Common myeloid progenitor, CD34-positive (primary cell): ENCODE measurements at regions not wholly inside any gene's neighbourhood (a gene's known extent, or its start where the extent isn't known, plus 50 kb on each side); places are given as distances from the start of the nearest gene placed in this dataset.

Source experiments
- CTCF ChIA-PET: fragments of 350-600 bp; sonication (Branson Sonifier 250); formaldehyde crosslinking; loops from one replicate; lab custom pipeline; 2021; ENCODE audit warnings: antibody characterized with exemption; lab: Charles Lee
- POLR2A ChIA-PET: fragments of 350-600 bp; sonication (Branson Sonifier 250); formaldehyde crosslinking; loops from one replicate; lab custom pipeline; 2021; ENCODE audit warnings: antibody characterized with exemption; lab: Charles Lee
- DNase-seq, 3 donors: peaks; one replicate each; pipeline versions ENCODE4 v3.0.0 to v3.0.0-alpha.2; 2013
- H3K27ac ChIP-seq, 2 experiments: 1 replicate in 1 of 2; 2 replicates in 1 of 2; pipeline ENCODE4 v1.7.0; 2013; ENCODE audit warnings: inconsistent platforms in 2 of 2, low read length in 2 of 2, mild to moderate bottlenecking in 2 of 2, low read depth in 1 of 2, moderate library complexity in 1 of 2; ENCODE audit not compliant: severe bottlenecking in 2 of 2, insufficient read depth in 1 of 2, poor library complexity in 1 of 2
- H3K27me3 ChIP-seq, 5 experiments: replicated peaks in 2 of 5; 1 replicate in 3 of 5; 2 replicates in 2 of 5; pipeline versions ENCODE4 v1.6.1 to v1.7.0; 2013; ENCODE audit warnings: low read length in 4 of 5, mild to moderate bottlenecking in 2 of 5, moderate library complexity in 2 of 5, inconsistent platforms in 1 of 5; ENCODE audit not compliant: insufficient read depth in 5 of 5, control insufficient read depth in 4 of 5
- H3K36me3 ChIP-seq, 4 experiments: 1 replicate in 2 of 4; 2 replicates in 2 of 4; pipeline versions ENCODE4 v1.6.1 to v1.7.0; 2013; ENCODE audit warnings: low read length in 3 of 4, control low read depth in 1 of 4, mild to moderate bottlenecking in 1 of 4; ENCODE audit not compliant: control insufficient read depth in 4 of 4, insufficient read depth in 4 of 4
- H3K4me1 ChIP-seq, 4 experiments: 1 replicate in 3 of 4; 2 replicates in 1 of 4; pipeline versions ENCODE4 v1.6.1 to v1.7.1; 2013; ENCODE audit warnings: low read length in 3 of 4, mild to moderate bottlenecking in 3 of 4, control low read depth in 1 of 4, inconsistent platforms in 1 of 4, moderate library complexity in 1 of 4; ENCODE audit not compliant: control insufficient read depth in 4 of 4, insufficient read depth in 4 of 4; ENCODE audit errors: control extremely low read depth in 1 of 4
- H3K4me3 ChIP-seq, 7 experiments: 1 replicate in 4 of 7; 2 replicates in 3 of 7; pipeline versions ENCODE4 v1.5.1 to v1.7.0; 2013; ENCODE audit warnings: mild to moderate bottlenecking in 7 of 7, low read length in 6 of 7, moderate library complexity in 6 of 7, inconsistent platforms in 2 of 7, low read depth in 2 of 7, control low read depth in 1 of 7; ENCODE audit not compliant: insufficient read depth in 4 of 7, control insufficient read depth in 1 of 7; ENCODE audit errors: extremely low read depth in 1 of 7
- H3K9me3 ChIP-seq, 5 experiments: 1 replicate in 4 of 5; 2 replicates in 1 of 5; pipeline versions ENCODE4 v1.6.1 to v1.7.1; 2013; ENCODE audit warnings: low read length in 4 of 5, mild to moderate bottlenecking in 2 of 5, inconsistent platforms in 1 of 5, low read depth in 1 of 5, moderate library complexity in 1 of 5; ENCODE audit not compliant: control insufficient read depth in 4 of 5, insufficient read depth in 2 of 5; ENCODE audit errors: control extremely low read depth in 1 of 5
- WGBS: methylation state at CpG from one replicate; pipeline ENCODE4 v1.1.5; 2013; ENCODE audit not compliant: insufficient coverage; 5-methylcytosine and 5-hydroxymethylcytosine counted together

DNA sequence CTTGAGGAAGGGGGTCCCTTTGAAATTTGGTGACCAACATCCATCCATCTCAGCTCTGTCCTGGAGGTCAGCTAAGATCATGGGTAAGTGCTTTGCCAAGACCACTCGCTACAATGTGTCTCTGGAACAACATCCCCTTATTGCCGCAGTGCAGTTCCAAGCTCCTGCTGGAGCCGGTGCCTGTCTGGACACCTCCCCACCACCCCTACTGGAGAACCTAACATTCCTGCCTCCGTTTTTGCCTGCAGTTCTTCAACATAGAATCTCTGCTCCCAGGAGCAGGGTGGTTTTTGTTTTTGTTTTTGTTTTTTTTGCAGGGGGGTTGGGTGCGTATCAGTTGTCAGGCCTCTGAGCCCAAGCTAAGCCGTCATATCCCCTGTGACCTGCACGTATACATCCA lies 51.2 kb upstream of the FXYD4 start:
- WGBS = 96% methylated on average over 4 of the region's 7 CpGs
- ChIA-PET CTCF (interaction anchor here (0.6 kb wide), 2 partner anchors 9 to 88 kb away, joined by 3 read pairs; no protein-coding TSS in a partner anchor), POLR2A (no interaction called here)
- Histone ChIP-seq H3K4me3 (no peak overlapping the region), H3K9me3 (no peaks in the 10 kb centered on the region), H3K4me1 (peaks cover 0 to 11% (median 5%) of the 10 kb centered on the region in 4 experiments), H3K27ac (no peak overlapping the region), H3K36me3 (no peaks in the 10 kb centered on the region), H3K27me3 (peaks cover 0 to 5% (median 0%) of the 10 kb centered on the region in 5 experiments)
- DNase-seq = no peak

GRCh38 chr10:43318976-43319960 lies 52.2 kb upstream of the FXYD4 start:
- H3K9me3 ChIP-seq = no peaks in the 10 kb centered on the region
- 96% methylated on average over 16 of the region's 21 CpGs for WGBS
- peaks cover 0 to 5% (median 0%) of the 10 kb centered on the region in 5 experiments for H3K27me3 ChIP-seq
- POLR2A ChIA-PET = no interaction called here
- peaks cover 0 to 11% (median 5%) of the 10 kb centered on the region in 4 experiments for H3K4me1 ChIP-seq
- DNase-seq = no peak
- H3K36me3 ChIP-seq = no peaks in the 10 kb centered on the region
- no peak overlapping the region for H3K4me3 ChIP-seq
- CTCF ChIA-PET = interaction anchor here (0.9 to 1.1 kb wide), 2 partner anchors 11 to 28 kb away, joined by 3 read pairs; no protein-coding TSS in a partner anchor
- no peak overlapping the region for H3K27ac ChIP-seq

DNA sequence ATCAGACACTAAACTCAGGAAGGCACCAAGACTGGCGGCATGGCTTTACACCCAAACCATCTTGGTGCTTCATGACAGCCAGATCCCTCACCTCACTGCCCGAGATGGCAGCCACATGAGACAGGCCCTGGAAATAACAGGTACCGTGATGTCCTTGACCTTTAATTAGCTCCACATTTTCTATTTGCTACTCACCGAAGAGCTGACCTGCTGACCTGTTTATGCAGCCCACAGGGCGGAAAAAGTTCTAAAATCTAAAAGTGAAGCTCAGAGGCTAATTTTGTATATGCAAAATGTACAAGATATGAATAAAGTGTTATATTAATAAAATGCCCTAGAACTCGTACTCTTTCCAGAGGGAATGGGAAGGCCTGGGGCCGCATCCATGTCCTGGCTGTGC lies 51.6 kb upstream of the RASGEF1A start:
- Histone ChIP-seq H3K27ac (no peak overlapping the region), H3K4me1 (peaks cover 0 to 11% (median 5%) of the 10 kb centered on the region in 4 experiments), H3K9me3 (no peaks in the 10 kb centered on the region), H3K27me3 (peaks cover 0 to 5% (median 0%) of the 10 kb centered on the region in 5 experiments), H3K36me3 (no peaks in the 10 kb centered on the region), H3K4me3 (no peak overlapping the region)
- 88% methylated on average over 4 of the region's 7 CpGs for WGBS
- ChIA-PET CTCF (interaction anchor here (1.1 kb wide), 1 partner anchor 10 kb away, joined by 3 read pairs; no protein-coding TSS in a partner anchor), POLR2A (no interaction called here)
- DNase-seq = no peak

GRCh38 chr10:43317422-43317821 lies 50.6 kb upstream of the RASGEF1A start:
- H3K9me3 ChIP-seq = no peaks in the 10 kb centered on the region
- peaks cover 0 to 3% (median under 1%) of the 10 kb centered on the region in 4 experiments for H3K4me1 ChIP-seq
- POLR2A ChIA-PET = no interaction called here
- no peak for DNase-seq
- CTCF ChIA-PET = no interaction called here
- no peaks in the 10 kb centered on the region for H3K36me3 ChIP-seq
- no peaks in the 10 kb centered on the region for H3K27me3 ChIP-seq
- 98% methylated on average over 9 of the region's 9 CpGs for WGBS
- no peak overlapping the region for H3K27ac ChIP-seq
- no peak overlapping the region for H3K4me3 ChIP-seq

DNA sequence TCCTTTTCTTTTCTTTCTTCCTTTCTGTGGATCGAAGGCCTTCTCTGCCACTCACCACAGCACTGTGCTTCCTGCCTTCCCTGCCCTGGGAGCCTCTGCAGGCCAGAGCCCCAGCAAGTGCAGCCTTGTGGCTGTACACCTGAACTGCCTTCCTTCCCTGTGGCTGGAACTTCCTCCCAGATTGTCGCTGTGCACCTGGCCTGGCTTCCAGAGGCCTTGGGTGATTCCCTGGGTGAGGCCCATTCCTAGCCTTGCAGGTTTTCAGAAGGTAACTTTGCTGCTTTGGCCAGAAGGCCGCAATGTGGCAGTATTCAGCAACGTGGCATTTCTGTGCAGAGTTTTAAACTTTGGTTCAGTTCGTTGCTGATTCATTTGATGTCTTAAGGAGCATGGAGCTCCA lies 50.1 kb upstream of the RASGEF1A start:
- no peaks in the 10 kb centered on the region for H3K36me3 ChIP-seq
- H3K9me3 ChIP-seq = no peaks in the 10 kb centered on the region
- H3K27me3 ChIP-seq = no peaks in the 10 kb centered on the region
- CTCF ChIA-PET = no interaction called here
- H3K27ac ChIP-seq = no peak overlapping the region
- DNase-seq = no peak
- 60% methylated on average over 5 of the region's 5 CpGs for WGBS
- no peaks in the 10 kb centered on the region for H3K4me1 ChIP-seq
- no peak overlapping the region for H3K4me3 ChIP-seq
- POLR2A ChIA-PET = no interaction called here
